ENCODE measurements at regions not wholly inside any gene's neighbourhood (a gene's known extent, or its start where the extent isn't known, plus 50 kb on each side); places are given as distances from the start of the nearest gene placed in this dataset.
"Not testable (repeated sequence)": the region's sequence is repeated elsewhere in the genome, so short reads cannot be mapped to it uniquely, and the experiment has no call there.

DNA sequence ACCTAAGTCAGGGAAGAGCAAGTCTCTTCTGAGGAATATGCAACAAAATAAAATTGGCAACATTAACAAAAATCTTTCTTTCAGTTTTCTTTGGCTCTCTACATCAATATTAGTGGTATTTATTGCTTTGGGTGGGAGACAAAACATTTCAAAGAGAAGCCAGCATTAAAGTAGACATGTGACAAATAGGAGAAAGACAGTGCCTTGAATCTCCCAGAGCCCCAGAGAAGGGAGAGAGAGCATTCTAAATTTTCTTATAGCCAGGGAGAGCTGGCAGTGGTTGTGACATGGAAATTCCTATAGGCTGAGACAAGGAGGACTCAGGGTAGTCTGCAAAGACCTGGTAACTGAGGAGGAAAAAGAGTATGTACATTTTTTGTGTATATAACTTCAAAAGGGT, 79.4 kb upstream of the NREP start:
- peaks cover 0 to 4% of the 10 kb centered on the region in 2 donors for H3K27me3 Mint-ChIP-seq
- Histone ChIP-seq H3K4me3 (ENCODE audit: control insufficient read depth in 1 of 2, extremely low read depth in 1 of 2, low read length in 1 of 2) (no peak overlapping the region), H3K27me3 (replicated peaks in 1 of 2; ENCODE audit: control insufficient read depth in 2 of 2, extremely low read depth in 1 of 2, insufficient read depth in 2 of 2, low read length in 1 of 2) (no peaks in the 10 kb centered on the region), H3K27ac (ENCODE audit: low read length) (no peak overlapping the region), H3K4me1 (ENCODE audit: control insufficient read depth in 1 of 2, extremely low read depth in 1 of 2, insufficient read depth in 2 of 2, low read length in 2 of 2) (no peaks in the 10 kb centered on the region), H3K9me3 (no peaks in the 10 kb centered on the region), H3K36me3 (ENCODE audit: control insufficient read depth in 2 of 2, extremely low read depth in 1 of 2, insufficient read depth in 1 of 2, low read length in 1 of 2) (no peaks in the 10 kb centered on the region)
- POLR2A ChIA-PET = no interaction called here
- no peaks in the 10 kb centered on the region for H3K36me3 Mint-ChIP-seq
- ATAC-seq (replicated peaks in 1 of 4) (no peak), DNase-seq (no peak)
- no peaks in the 10 kb centered on the region for H3K4me1 Mint-ChIP-seq
- no peaks in the 10 kb centered on the region for H3K9me3 Mint-ChIP-seq
- CTCF ChIA-PET = no interaction called here
- no peak overlapping the region for H3K4me3 Mint-ChIP-seq
- H3K27ac Mint-ChIP-seq = no peak overlapping the region

DNA sequence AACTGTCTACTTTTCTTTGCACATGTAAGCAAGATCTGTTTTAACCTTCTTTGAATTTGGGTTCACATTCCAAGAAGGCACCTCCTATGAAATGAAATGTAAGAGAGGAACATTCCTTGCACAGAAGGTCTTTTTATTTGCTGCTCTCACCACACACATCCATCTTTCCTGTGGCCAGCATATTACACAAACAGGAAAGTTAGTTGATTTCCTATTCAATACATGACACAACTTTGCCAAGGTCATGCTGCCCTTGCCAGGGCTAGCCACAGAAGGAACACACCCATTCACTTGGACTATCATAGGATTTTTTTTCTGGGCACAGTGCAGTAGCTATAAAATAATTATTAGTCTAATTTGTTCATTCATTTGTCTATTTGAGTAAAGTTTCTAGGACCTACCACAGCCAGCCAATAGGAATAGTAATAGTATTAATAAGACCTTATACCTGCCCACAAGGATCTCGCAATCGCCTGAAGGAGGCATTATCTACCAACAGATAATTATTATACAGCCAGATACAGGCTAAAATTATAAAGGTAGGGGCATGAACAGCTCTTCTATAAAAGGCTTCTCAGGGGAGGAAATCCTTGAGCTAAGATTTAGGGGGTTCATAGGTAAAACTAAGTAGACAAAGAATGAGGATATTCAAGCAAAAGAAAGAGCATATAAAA, 78.1 kb upstream of the NREP start:
- Histone ChIP-seq H3K36me3 (ENCODE audit: control insufficient read depth in 2 of 2, extremely low read depth in 1 of 2, insufficient read depth in 1 of 2, low read length in 1 of 2) (no peaks in the 10 kb centered on the region), H3K27ac (ENCODE audit: low read length) (no peak overlapping the region), H3K9me3 (no peaks in the 10 kb centered on the region), H3K4me1 (ENCODE audit: control insufficient read depth in 1 of 2, extremely low read depth in 1 of 2, insufficient read depth in 2 of 2, low read length in 2 of 2) (no peaks in the 10 kb centered on the region), H3K27me3 (replicated peaks in 1 of 2; ENCODE audit: control insufficient read depth in 2 of 2, extremely low read depth in 1 of 2, insufficient read depth in 2 of 2, low read length in 1 of 2) (no peaks in the 10 kb centered on the region), H3K4me3 (ENCODE audit: control insufficient read depth in 1 of 2, extremely low read depth in 1 of 2, low read length in 1 of 2) (no peak overlapping the region)
- ATAC-seq (replicated peaks in 1 of 4) = no peak
- CTCF ChIA-PET = no interaction called here
- Mint-ChIP-seq H3K4me1 (no peaks in the 10 kb centered on the region), H3K36me3 (no peaks in the 10 kb centered on the region), H3K4me3 (no peak overlapping the region), H3K9me3 (no peaks in the 10 kb centered on the region), H3K27me3 (peaks cover 0 to 4% of the 10 kb centered on the region in 2 donors), H3K27ac (no peak overlapping the region)
- WGBS (ENCODE audit: insufficient coverage) = no CpG with 5 or more reads among the region's 2 CpGs
- POLR2A ChIA-PET = no interaction called here
- DNase-seq = no peak

DNA sequence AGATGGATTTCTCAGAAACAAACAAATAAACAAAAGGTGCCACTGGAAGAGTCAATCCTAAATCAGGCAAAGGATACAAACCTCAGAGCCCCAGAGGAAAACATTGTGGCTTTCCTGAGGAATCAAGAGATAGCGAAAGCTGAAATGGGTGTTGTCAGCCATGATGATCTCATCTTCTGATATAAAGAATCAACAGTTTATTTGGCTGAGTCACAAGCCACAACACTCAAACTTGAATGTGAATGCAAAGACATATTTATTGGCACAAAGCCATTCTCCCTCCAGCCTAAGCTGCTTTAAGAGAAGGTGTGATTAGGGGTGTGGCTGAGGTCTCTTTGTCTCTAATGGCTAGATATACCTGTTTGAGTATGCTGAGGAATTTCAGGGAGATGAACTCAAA, 73.3 kb upstream of the NREP start:
- Histone ChIP-seq H3K36me3 (ENCODE audit: control insufficient read depth in 2 of 2, extremely low read depth in 1 of 2, insufficient read depth in 1 of 2, low read length in 1 of 2) (no peaks in the 10 kb centered on the region), H3K4me1 (ENCODE audit: control insufficient read depth in 1 of 2, extremely low read depth in 1 of 2, insufficient read depth in 2 of 2, low read length in 2 of 2) (no peaks in the 10 kb centered on the region), H3K27me3 (replicated peaks in 1 of 2; ENCODE audit: control insufficient read depth in 2 of 2, extremely low read depth in 1 of 2, insufficient read depth in 2 of 2, low read length in 1 of 2) (no peaks in the 10 kb centered on the region), H3K9me3 (no peaks in the 10 kb centered on the region), H3K4me3 (ENCODE audit: control insufficient read depth in 1 of 2, extremely low read depth in 1 of 2, low read length in 1 of 2) (no peak overlapping the region), H3K27ac (ENCODE audit: low read length) (no peak overlapping the region)
- Mint-ChIP-seq H3K9me3 (no peaks in the 10 kb centered on the region), H3K27ac (no peak overlapping the region), H3K4me3 (no peak overlapping the region), H3K4me1 (no peaks in the 10 kb centered on the region), H3K36me3 (no peaks in the 10 kb centered on the region), H3K27me3 (no peaks in the 10 kb centered on the region)
- ATAC-seq (replicated peaks in 1 of 4) = no peak
- no peak for DNase-seq
- ChIA-PET CTCF (no interaction called here), POLR2A (no interaction called here)
- no CpG with 5 or more reads among the region's 1 CpG for WGBS (ENCODE audit: insufficient coverage)

DNA sequence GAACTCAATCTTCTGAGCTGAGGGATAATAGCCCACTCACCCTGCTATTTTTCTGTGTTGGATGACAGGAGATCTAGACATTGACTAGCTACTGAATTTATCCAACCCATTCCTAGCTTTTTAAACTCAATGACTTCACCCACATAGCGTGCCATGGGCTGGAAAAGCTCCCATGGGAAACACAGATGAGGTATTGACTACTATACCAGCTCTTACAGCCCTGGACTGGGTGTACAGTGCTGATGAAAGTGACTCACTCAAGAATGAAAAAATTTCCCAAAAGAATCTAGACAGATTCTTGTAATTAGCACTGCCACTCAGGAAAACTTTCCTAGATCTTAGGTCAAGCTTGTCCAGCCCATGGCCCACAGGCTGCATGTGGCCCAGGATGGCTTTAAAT, 72.7 kb upstream of the NREP start:
- ChIA-PET POLR2A (no interaction called here), CTCF (interaction anchor here in 1 of 2 donors (0.5 kb wide), 1 partner anchor 529 kb away, joined by 3 read pairs; no protein-coding TSS in a partner anchor)
- H3K4me1 Mint-ChIP-seq = no peaks in the 10 kb centered on the region
- H3K27ac Mint-ChIP-seq = no peak overlapping the region
- ATAC-seq (replicated peaks in 1 of 4) (no peak), DNase-seq (no peak)
- H3K4me3 ChIP-seq (ENCODE audit: control insufficient read depth in 1 of 2, extremely low read depth in 1 of 2, low read length in 1 of 2) = no peak overlapping the region
- no peaks in the 10 kb centered on the region for H3K36me3 ChIP-seq (ENCODE audit: control insufficient read depth in 2 of 2, extremely low read depth in 1 of 2, insufficient read depth in 1 of 2, low read length in 1 of 2)
- no peak overlapping the region for H3K27ac ChIP-seq (ENCODE audit: low read length)
- no peaks in the 10 kb centered on the region for H3K4me1 ChIP-seq (ENCODE audit: control insufficient read depth in 1 of 2, extremely low read depth in 1 of 2, insufficient read depth in 2 of 2, low read length in 2 of 2)
- H3K4me3 Mint-ChIP-seq = no peak overlapping the region
- H3K9me3 Mint-ChIP-seq = no peaks in the 10 kb centered on the region
- H3K27me3 Mint-ChIP-seq = no peaks in the 10 kb centered on the region
- H3K9me3 ChIP-seq = no peaks in the 10 kb centered on the region
- no peaks in the 10 kb centered on the region for H3K36me3 Mint-ChIP-seq
- no CpG with 5 or more reads among the region's 1 CpG for WGBS (ENCODE audit: insufficient coverage)
- no peaks in the 10 kb centered on the region for H3K27me3 ChIP-seq (replicated peaks in 1 of 2; ENCODE audit: control insufficient read depth in 2 of 2, extremely low read depth in 1 of 2, insufficient read depth in 2 of 2, low read length in 1 of 2)

- no peak overlapping the region for H3K4me3 ChIP-seq (ENCODE audit: control insufficient read depth in 1 of 2, extremely low read depth in 1 of 2, low read length in 1 of 2)
- ChIA-PET POLR2A (no interaction called here), CTCF (no interaction called here)
- ATAC-seq (replicated peaks in 1 of 4) = no peak
- Mint-ChIP-seq H3K4me1 (no peaks in the 10 kb centered on the region), H3K27me3 (no peaks in the 10 kb centered on the region), H3K27ac (no peak overlapping the region), H3K9me3 (no peaks in the 10 kb centered on the region), H3K4me3 (no peak overlapping the region), H3K36me3 (no peaks in the 10 kb centered on the region)
- 94% methylated on average over 5 of the region's 6 CpGs for WGBS (ENCODE audit: insufficient coverage)
- no peak for DNase-seq
- no peaks in the 10 kb centered on the region for H3K36me3 ChIP-seq (ENCODE audit: control insufficient read depth in 2 of 2, extremely low read depth in 1 of 2, insufficient read depth in 1 of 2, low read length in 1 of 2)
- no peaks in the 10 kb centered on the region for H3K4me1 ChIP-seq (ENCODE audit: control insufficient read depth in 1 of 2, extremely low read depth in 1 of 2, insufficient read depth in 2 of 2, low read length in 2 of 2)
- H3K27me3 ChIP-seq (replicated peaks in 1 of 2; ENCODE audit: control insufficient read depth in 2 of 2, extremely low read depth in 1 of 2, insufficient read depth in 2 of 2, low read length in 1 of 2) = no peaks in the 10 kb centered on the region
- no peak overlapping the region for H3K27ac ChIP-seq (ENCODE audit: low read length)
- no peaks in the 10 kb centered on the region for H3K9me3 ChIP-seq
These were observed 69.1 kb upstream of the NREP start for GRCh38 chr5:111826064-111826463.

DNA sequence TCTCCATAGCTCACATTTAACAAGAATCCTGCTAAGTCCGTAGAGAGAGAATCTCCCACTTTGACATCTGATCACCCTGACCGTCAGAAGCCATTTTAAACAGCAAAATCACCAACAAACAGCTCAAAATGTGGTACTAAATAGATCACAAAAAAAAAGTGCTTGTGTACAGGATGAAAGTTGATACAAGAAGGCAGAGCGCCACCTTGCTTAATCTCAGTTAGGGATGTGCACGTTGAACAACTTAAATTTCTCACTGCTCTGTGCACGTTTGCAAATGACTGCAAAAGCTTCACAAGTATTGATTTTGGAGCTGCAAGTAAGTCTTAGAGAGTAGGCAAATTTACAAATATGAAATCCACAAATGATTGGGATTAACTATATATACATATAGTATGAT, 63.1 kb upstream of the NREP start:
- no peaks in the 10 kb centered on the region for H3K36me3 Mint-ChIP-seq
- Histone ChIP-seq H3K36me3 (ENCODE audit: control insufficient read depth in 2 of 2, extremely low read depth in 1 of 2, insufficient read depth in 1 of 2, low read length in 1 of 2) (no peaks in the 10 kb centered on the region), H3K27me3 (replicated peaks in 1 of 2; ENCODE audit: control insufficient read depth in 2 of 2, extremely low read depth in 1 of 2, insufficient read depth in 2 of 2, low read length in 1 of 2) (no peaks in the 10 kb centered on the region), H3K9me3 (no peaks in the 10 kb centered on the region), H3K27ac (ENCODE audit: low read length) (no peak overlapping the region), H3K4me3 (ENCODE audit: control insufficient read depth in 1 of 2, extremely low read depth in 1 of 2, low read length in 1 of 2) (no peak overlapping the region), H3K4me1 (ENCODE audit: control insufficient read depth in 1 of 2, extremely low read depth in 1 of 2, insufficient read depth in 2 of 2, low read length in 2 of 2) (no peaks in the 10 kb centered on the region)
- peaks cover 3 to 16% (median 10%) of the 10 kb centered on the region in 3 donors for H3K9me3 Mint-ChIP-seq
- CTCF ChIA-PET = no interaction called here
- WGBS (ENCODE audit: insufficient coverage) = 80% methylated on average over 2 of the region's 5 CpGs
- H3K4me3 Mint-ChIP-seq = no peak overlapping the region
- POLR2A ChIA-PET = no interaction called here
- no peaks in the 10 kb centered on the region for H3K27me3 Mint-ChIP-seq
- no peak overlapping the region for H3K27ac Mint-ChIP-seq
- no peaks in the 10 kb centered on the region for H3K4me1 Mint-ChIP-seq
- ATAC-seq (replicated peaks in 1 of 4) = no peak
- DNase-seq = no peak

DNA sequence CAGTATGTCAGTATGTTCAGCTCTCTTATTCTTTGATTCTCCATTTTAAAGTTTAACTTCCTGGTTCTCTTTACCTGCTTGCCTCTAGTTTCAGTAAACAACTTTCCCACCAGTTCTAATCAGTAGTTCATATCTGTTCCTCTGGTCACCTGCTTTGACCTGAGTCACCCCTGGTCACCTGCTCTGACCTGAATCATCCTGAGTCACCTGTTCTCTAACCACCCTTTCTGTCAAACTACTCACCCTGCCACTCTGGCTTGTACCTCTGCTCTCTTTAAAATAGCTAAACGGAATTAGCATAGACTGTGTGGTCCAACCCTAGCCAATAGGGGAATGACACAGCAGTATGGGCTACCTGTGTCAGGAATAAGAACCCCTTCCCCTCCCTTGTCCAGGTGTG, 62.0 kb upstream of the NREP start:
- H3K27me3 Mint-ChIP-seq; H3K4me1 ChIP-seq (ENCODE audit: control insufficient read depth in 1 of 2, extremely low read depth in 1 of 2, insufficient read depth in 2 of 2, low read length in 2 of 2); H3K9me3 ChIP-seq; H3K4me1 Mint-ChIP-seq; POLR2A ChIA-PET; H3K4me3 ChIP-seq (ENCODE audit: control insufficient read depth in 1 of 2, extremely low read depth in 1 of 2, low read length in 1 of 2); H3K27ac ChIP-seq (ENCODE audit: low read length); H3K36me3 Mint-ChIP-seq; ATAC-seq (replicated peaks in 1 of 4); DNase-seq; CTCF ChIA-PET; H3K27ac Mint-ChIP-seq; H3K27me3 ChIP-seq (replicated peaks in 1 of 2; ENCODE audit: control insufficient read depth in 2 of 2, extremely low read depth in 1 of 2, insufficient read depth in 2 of 2, low read length in 1 of 2); H3K4me3 Mint-ChIP-seq; H3K36me3 ChIP-seq (ENCODE audit: control insufficient read depth in 2 of 2, extremely low read depth in 1 of 2, insufficient read depth in 1 of 2, low read length in 1 of 2): not testable (repeated sequence)
- H3K9me3 Mint-ChIP-seq = peaks cover 3 to 16% (median 10%) of the 10 kb centered on the region in 3 donors
- no CpG with 5 or more reads among the region's 1 CpG for WGBS (ENCODE audit: insufficient coverage)

Measured in T-cell (primary cell).